SHP77 treated with DMSO at 0.1 percent for 48 hours (cell line): ENCODE measurements at regions not wholly inside any gene's neighbourhood (a gene's known extent, or its start where the extent isn't known, plus 50 kb on each side); places are given as distances from the start of the nearest gene placed in this dataset.
"Not testable (repeated sequence)": the region's sequence is repeated elsewhere in the genome, so short reads cannot be mapped to it uniquely, and the experiment has no call there.

Experiments
- DNase-seq: peaks from one replicate; lab custom pipeline; 2025; lab: John Stamatoyannopoulos, UW

GRCh38 chr17:79560527-79560926, 50.3 kb downstream of the RBFOX3 start:
- DNase-seq: no peak

GRCh38 chr17:79559111-79559887, 51.6 kb downstream of the RBFOX3 start:
- no peak for DNase-seq

- DNase-seq: no peak
Measured at GRCh38 chr17:79558091-79558900, 52.6 kb downstream of the RBFOX3 start.

GRCh38 chr17:79557276-79558090, 53.4 kb downstream of the RBFOX3 start:
- no peak for DNase-seq

- DNase-seq: no peak
Measured at GRCh38 chr17:79556271-79556670, 54.6 kb downstream of the RBFOX3 start.

- DNase-seq: no peak
Measured at GRCh38 chr17:79555543-79555942, 55.3 kb downstream of the RBFOX3 start.

- DNase-seq: not testable (repeated sequence)
Measured at GRCh38 chr17:79554346-79554745, 56.5 kb downstream of the RBFOX3 start.

- no peak for DNase-seq
Measured at GRCh38 chr17:79552824-79553223, 58.0 kb downstream of the RBFOX3 start.

GRCh38 chr17:79552405-79552804, 58.4 kb downstream of the RBFOX3 start:
- DNase-seq: no peak

GRCh38 chr17:79549141-79549915, 61.5 kb downstream of the RBFOX3 start:
- DNase-seq: no peak

GRCh38 chr17:79548116-79548515, 62.7 kb downstream of the RBFOX3 start:
- no peak for DNase-seq

GRCh38 chr17:79547586-79547985, 63.3 kb downstream of the RBFOX3 start:
- DNase-seq: no peak

GRCh38 chr17:79547171-79547570, 63.7 kb downstream of the RBFOX3 start:
- DNase-seq: not testable (repeated sequence)

- DNase-seq: no peak
Measured at GRCh38 chr17:79546386-79546785, 64.5 kb downstream of the RBFOX3 start.

GRCh38 chr17:79545251-79546005, 65.4 kb downstream of the RBFOX3 start:
- DNase-seq: no peak

GRCh38 chr17:79544142-79544914, 66.5 kb downstream of the RBFOX3 start:
- DNase-seq: no peak

GRCh38 chr17:79543531-79543930, 67.3 kb downstream of the RBFOX3 start:
- DNase-seq: no peak

GRCh38 chr17:79542718-79543117, 68.1 kb downstream of the RBFOX3 start:
- no peak for DNase-seq

GRCh38 chr17:79541056-79541850, 69.6 kb downstream of the RBFOX3 start:
- DNase-seq: no peak
